NB4 (cell line): ENCODE measurements at regions not wholly inside any gene's neighbourhood (a gene's known extent, or its start where the extent isn't known, plus 50 kb on each side); places are given as distances from the start of the nearest gene placed in this dataset.
"Not testable (repeated sequence)": the region's sequence is repeated elsewhere in the genome, so short reads cannot be mapped to it uniquely, and the experiment has no call there.

Experiments
- DNase-seq: peaks from one replicate; pipeline ENCODE4 v3.0.0; 2010; ENCODE audit warnings: low read depth
- H3K4me3 ChIP-seq: one replicate; pipeline ENCODE4 v1.5.1; 2011; ENCODE audit warnings: mild to moderate bottlenecking, low read depth, low read length, moderate library complexity
- CTCF ChIP-seq: IDR thresholded peaks from one replicate; pipeline ENCODE4 v1.5.1; 2012; ENCODE audit warnings: low read depth, low read length
- MAX ChIP-seq: IDR thresholded peaks from 2 replicates; pipeline ENCODE4 v1.6.1; 2011; ENCODE audit warnings: low read depth, low read length
- MYC ChIP-seq: IDR thresholded peaks from 2 replicates; pipeline ENCODE4 v1.6.1; 2011; ENCODE audit warnings: low read depth, low read length
- POLR2A ChIP-seq: IDR thresholded peaks from 2 replicates; pipeline ENCODE4 v1.6.1; 2011; ENCODE audit warnings: mild to moderate bottlenecking; ENCODE audit not compliant: insufficient read length; ENCODE audit errors: extremely low read depth

- TF ChIP-seq MYC (no peak), POLR2A (no peak), MAX (no peak), CTCF (no peak)
- H3K4me3 ChIP-seq = no peak overlapping the region
- no peak for DNase-seq
These were observed 760.8 kb upstream of the TPTE start for GRCh38 chr21:9760398-9761074.

- DNase-seq = no peak
- no peak overlapping the region for H3K4me3 ChIP-seq
- TF ChIP-seq MYC = no peak
- TF ChIP-seq CTCF = no peak
- no peak for TF ChIP-seq MAX
- no peak for TF ChIP-seq POLR2A
These were observed 758.1 kb upstream of the TPTE start for GRCh38 chr21:9763306-9763705.

- H3K4me3 ChIP-seq = no peak overlapping the region
- no peak for DNase-seq
- TF ChIP-seq POLR2A = no peak
- TF ChIP-seq CTCF = no peak
- no peak for TF ChIP-seq MAX
- no peak for TF ChIP-seq MYC
These were observed 757.6 kb upstream of the TPTE start for GRCh38 chr21:9763807-9764206.

GRCh38 chr21:9764294-9764693, 757.1 kb upstream of the TPTE start:
- H3K4me3 ChIP-seq, DNase-seq: not testable (repeated sequence)

- not testable (repeated sequence) for DNase-seq, H3K4me3 ChIP-seq
These were observed 755.8 kb upstream of the TPTE start for GRCh38 chr21:9765538-9765937.

GRCh38 chr21:9766890-9767591, 754.3 kb upstream of the TPTE start:
- DNase-seq, H3K4me3 ChIP-seq: not testable (repeated sequence)

GRCh38 chr21:9767592-9768375, 753.6 kb upstream of the TPTE start:
- DNase-seq = no peak
- H3K4me3 ChIP-seq = no peak overlapping the region
- no peak for TF ChIP-seq MYC
- no peak for TF ChIP-seq POLR2A
- TF ChIP-seq CTCF = no peak
- no peak for TF ChIP-seq MAX

GRCh38 chr21:9768376-9769130, 752.8 kb upstream of the TPTE start:
- not testable (repeated sequence) for H3K4me3 ChIP-seq, DNase-seq
